ENCODE measurements at regions not wholly inside any gene's neighbourhood (a gene's known extent, or its start where the extent isn't known, plus 50 kb on each side); places are given as distances from the start of the nearest gene placed in this dataset.

DNA sequence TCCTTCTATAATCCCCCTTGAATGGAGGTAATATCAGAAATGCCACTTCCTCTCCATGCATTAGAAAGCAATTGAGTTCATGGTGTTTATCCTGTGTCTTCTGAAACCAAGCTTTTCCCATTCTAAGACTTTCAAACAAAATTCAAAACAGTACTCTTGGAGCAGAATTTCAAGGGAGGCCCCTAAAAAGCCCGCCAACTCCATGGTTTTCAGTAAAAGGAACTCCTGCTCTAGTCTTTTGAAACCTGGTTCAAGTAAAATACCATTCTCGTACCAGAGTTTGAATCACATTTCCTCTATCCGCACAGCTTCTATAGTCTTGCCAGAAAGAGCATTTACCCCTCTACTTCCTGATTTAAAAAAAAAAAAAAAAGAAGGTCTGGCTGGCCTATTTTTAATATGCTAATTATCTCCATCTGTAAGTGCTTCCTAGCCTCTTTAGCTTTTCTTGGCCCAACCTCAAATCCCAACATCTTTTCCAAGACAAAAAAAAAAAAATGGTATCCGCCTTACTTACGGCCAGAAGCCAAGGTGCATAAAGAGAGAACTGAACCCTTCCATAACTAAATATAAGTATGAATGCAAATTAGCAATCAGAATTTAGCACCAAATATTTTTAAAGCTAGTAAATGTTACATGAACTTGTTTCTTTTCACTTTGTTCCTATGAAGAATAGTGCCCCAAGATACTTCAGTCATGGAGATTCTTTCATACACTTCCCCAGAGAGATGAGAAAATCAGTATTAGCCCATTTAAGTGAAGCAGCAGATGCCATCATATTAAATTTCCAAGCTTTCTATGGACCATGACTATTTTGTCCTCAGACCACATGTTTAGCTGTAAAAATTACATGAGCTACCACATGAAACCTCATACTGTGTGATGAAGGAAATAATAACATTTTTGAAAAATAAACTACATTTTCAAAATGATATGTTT is 199.9 kb upstream of the FAM3C start:
- FAIRE-seq = no peak
- no peak for DNase-seq (ENCODE audit: insufficient read length, low spot score)

DNA sequence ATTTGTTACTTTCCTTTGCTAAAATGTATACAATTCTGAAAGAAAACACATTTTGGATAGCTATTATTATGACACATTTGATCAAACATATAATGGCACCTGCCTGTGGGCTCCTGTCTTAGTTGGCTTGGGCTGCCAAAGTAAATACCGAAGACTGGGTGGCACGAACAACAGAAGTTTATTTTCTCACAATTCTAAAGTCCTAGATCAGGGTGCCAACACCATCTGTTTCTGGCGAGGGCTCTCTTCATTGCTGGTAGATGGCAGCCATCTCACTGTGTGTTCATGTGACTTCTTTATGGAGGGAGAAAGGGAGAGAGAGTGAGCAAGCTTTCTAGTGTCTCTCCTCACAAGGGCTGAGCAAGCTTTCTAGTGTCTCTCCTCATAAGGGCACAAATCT is 195.8 kb upstream of the FAM3C start:
- TF ChIP-seq TAF1 (IDR thresholded peaks at IDR 0.05; ENCODE audit: low read depth, low read length) (no peak), SPI1 (IDR thresholded peaks at IDR 0.05; ENCODE audit: low read depth, low read length) (no peak), POLR2A (IDR thresholded peaks at IDR 0.05; ENCODE audit: low read depth, low read length) (no peak), POLR2AphosphoS5 (IDR thresholded peaks at IDR 0.05; ENCODE audit: low read depth, low read length) (no peak)
- FAIRE-seq (no peak), DNase-seq (ENCODE audit: insufficient read length, low spot score) (no peak)

More for the DNA sequence above, 199.9 kb upstream of the FAM3C start:
- TF ChIP-seq POLR2AphosphoS5 (IDR thresholded peaks at IDR 0.05; ENCODE audit: low read depth, low read length) (no peak), PAX5 (IDR thresholded peaks at IDR 0.05; ENCODE audit: insufficient read depth, low read length, severe bottlenecking) (no peak), TAF1 (IDR thresholded peaks at IDR 0.05; ENCODE audit: low read depth, low read length) (no peak), SPI1 (IDR thresholded peaks at IDR 0.05; ENCODE audit: low read depth, low read length) (no peak), POLR2A (IDR thresholded peaks at IDR 0.05; ENCODE audit: low read depth, low read length) (no peak), POU2F2 (IDR thresholded peaks at IDR 0.05; ENCODE audit: low read depth, low read length) (no peak)

DNA sequence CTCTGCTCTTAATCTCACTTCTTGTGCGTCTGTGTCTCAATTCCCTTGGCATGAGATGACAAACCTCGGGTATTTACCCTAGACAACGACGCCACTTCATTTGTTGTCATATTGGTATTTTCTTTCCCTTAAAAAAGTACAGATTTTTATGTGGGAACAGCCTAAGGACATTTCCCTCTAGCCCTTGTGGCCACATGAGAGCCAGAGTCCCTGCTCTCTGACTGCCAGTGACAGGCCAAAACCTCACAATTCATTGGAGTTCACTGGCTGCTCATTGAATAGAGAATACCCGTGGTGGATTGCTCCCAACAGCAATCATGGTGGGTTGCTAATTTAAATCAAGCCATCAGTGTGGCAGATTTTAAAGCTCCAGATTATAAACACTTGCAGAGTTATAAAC is 191.3 kb upstream of the FAM3C start:
- no peak for FAIRE-seq
- DNase-seq (ENCODE audit: insufficient read length, low spot score) = no peak
- TF ChIP-seq POLR2AphosphoS5 (IDR thresholded peaks at IDR 0.05; ENCODE audit: low read depth, low read length) (no peak), SPI1 (IDR thresholded peaks at IDR 0.05; ENCODE audit: low read depth, low read length) (no peak), POLR2A (IDR thresholded peaks at IDR 0.05; ENCODE audit: low read depth, low read length) (no peak), TAF1 (IDR thresholded peaks at IDR 0.05; ENCODE audit: low read depth, low read length) (no peak), POU2F2 (IDR thresholded peaks at IDR 0.05; ENCODE audit: low read depth, low read length) (no peak), PAX5 (IDR thresholded peaks at IDR 0.05; ENCODE audit: insufficient read depth, low read length, severe bottlenecking) (no peak)

DNA sequence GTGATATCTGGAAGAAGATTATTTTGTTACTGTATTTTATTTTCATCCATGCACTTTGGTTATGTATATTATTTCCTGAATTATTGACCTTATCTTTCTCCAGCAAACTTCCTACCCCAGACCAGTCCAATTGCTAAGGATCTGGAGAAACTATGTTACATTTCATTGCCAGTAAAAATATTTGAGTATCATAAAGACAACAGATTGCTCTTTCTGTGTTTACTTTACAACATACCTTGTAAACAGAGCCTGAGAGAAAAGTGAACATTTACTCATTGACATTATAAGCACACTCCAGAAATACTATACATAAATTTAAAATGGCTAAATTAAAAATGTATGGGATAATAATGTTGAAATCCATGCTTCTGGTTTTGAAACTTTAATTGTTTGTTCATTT is 186.2 kb upstream of the FAM3C start:
- TF ChIP-seq PAX5 (IDR thresholded peaks at IDR 0.05; ENCODE audit: insufficient read depth, low read length, severe bottlenecking) = no peak
- no peak for TF ChIP-seq POU2F2 (IDR thresholded peaks at IDR 0.05; ENCODE audit: low read depth, low read length)
- no peak for TF ChIP-seq SPI1 (IDR thresholded peaks at IDR 0.05; ENCODE audit: low read depth, low read length)
- TF ChIP-seq POLR2A (IDR thresholded peaks at IDR 0.05; ENCODE audit: low read depth, low read length) = no peak
- TF ChIP-seq POLR2AphosphoS5 (IDR thresholded peaks at IDR 0.05; ENCODE audit: low read depth, low read length) = no peak
- no peak for TF ChIP-seq TAF1 (IDR thresholded peaks at IDR 0.05; ENCODE audit: low read depth, low read length)
- FAIRE-seq (no peak), DNase-seq (ENCODE audit: insufficient read length, low spot score) (no peak)

DNA sequence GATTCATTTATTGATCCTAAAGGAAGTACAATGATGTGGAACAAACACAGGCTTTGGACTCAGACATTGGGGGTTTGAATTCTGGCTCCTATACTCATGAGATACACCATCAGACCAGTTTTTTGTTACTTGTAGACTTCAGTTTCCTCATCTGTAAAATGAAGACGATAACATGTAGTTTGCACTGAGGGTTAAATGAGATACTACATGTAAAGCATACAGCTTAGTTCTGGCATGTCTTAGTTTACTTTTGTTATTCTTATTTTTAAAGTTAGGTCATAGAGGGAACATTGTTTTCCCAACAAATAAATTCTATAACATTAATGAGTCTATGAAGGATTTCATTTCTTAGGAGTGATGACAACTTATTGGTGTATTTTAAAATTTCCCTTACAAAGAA is 183.5 kb upstream of the FAM3C start:
- DNase-seq (ENCODE audit: insufficient read length, low spot score) (no peak), FAIRE-seq (no peak)
- TF ChIP-seq POLR2AphosphoS5 (IDR thresholded peaks at IDR 0.05; ENCODE audit: low read depth, low read length) (no peak), POU2F2 (IDR thresholded peaks at IDR 0.05; ENCODE audit: low read depth, low read length) (no peak), SPI1 (IDR thresholded peaks at IDR 0.05; ENCODE audit: low read depth, low read length) (no peak), TAF1 (IDR thresholded peaks at IDR 0.05; ENCODE audit: low read depth, low read length) (no peak), PAX5 (IDR thresholded peaks at IDR 0.05; ENCODE audit: insufficient read depth, low read length, severe bottlenecking) (no peak), POLR2A (IDR thresholded peaks at IDR 0.05; ENCODE audit: low read depth, low read length) (no peak)

DNA sequence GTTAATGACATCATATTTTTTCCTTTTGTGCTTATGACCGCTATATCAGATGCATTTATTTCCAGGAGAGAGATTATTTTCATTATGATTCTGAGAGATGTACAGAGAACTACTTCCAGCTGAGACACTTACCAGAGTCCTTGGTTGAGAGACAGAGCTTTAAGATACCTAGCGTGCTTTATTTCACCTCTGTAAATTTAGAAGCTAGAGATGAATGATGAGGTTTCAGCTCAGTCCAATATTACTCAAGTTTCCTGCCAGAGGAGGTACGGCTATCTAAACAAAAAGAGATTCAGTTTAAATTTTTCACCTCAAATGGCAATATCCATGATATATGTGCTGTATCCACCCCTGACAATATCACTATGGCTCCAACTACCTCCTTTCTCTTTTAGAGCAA is 182.6 kb upstream of the FAM3C start:
- FAIRE-seq = no peak
- TF ChIP-seq SPI1 (IDR thresholded peaks at IDR 0.05; ENCODE audit: low read depth, low read length) (no peak), TAF1 (IDR thresholded peaks at IDR 0.05; ENCODE audit: low read depth, low read length) (no peak), POLR2AphosphoS5 (IDR thresholded peaks at IDR 0.05; ENCODE audit: low read depth, low read length) (no peak), PAX5 (IDR thresholded peaks at IDR 0.05; ENCODE audit: insufficient read depth, low read length, severe bottlenecking) (no peak)
- DNase-seq (ENCODE audit: insufficient read length, low spot score) = no peak

DNA sequence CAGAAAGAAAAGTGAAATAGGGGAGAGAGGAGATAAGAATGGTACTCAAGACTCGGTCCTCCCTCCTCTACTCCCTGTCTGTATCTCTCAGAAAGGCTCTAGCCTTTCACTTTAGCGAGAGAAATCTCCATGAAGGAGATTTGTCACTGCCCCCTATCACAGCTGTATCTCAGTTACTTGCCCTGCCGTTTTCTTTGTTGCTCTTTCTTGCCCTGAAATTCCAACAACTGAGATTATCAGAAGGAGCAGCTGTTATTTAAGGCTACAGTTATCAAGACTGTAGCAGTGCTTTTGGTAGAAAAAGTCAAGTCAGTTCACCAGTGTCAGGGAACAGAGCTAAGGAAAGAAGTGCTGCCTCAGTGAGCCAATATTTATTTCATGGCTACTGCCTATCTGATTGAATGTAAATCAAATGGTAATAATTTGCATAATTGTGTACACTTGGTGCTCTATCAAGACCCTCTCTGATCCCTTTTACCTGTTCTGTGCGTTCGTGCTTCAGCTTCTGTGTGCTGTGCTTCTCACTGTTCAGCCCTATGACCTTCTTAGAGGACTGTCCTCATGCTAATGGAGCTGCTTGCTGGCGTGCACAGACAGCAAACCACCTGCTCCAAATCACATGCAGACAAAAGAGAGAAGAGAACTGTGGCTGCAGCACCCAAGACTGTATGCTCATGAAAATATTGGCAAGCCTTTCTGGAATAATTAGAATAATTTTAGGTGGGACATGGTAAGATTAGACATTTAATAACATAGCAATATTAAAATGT is 180.2 kb upstream of the FAM3C start:
- FAIRE-seq (no peak), DNase-seq (ENCODE audit: insufficient read length, low spot score) (no peak)
- TF ChIP-seq POLR2A (IDR thresholded peaks at IDR 0.05; ENCODE audit: low read depth, low read length) = no peak
- no peak for TF ChIP-seq PAX5 (IDR thresholded peaks at IDR 0.05; ENCODE audit: insufficient read depth, low read length, severe bottlenecking)
- TF ChIP-seq POU2F2 (IDR thresholded peaks at IDR 0.05; ENCODE audit: low read depth, low read length) = no peak
- no peak for TF ChIP-seq POLR2AphosphoS5 (IDR thresholded peaks at IDR 0.05; ENCODE audit: low read depth, low read length)
- TF ChIP-seq TAF1 (IDR thresholded peaks at IDR 0.05; ENCODE audit: low read depth, low read length) = no peak
- TF ChIP-seq SPI1 (IDR thresholded peaks at IDR 0.05; ENCODE audit: low read depth, low read length) = no peak

DNA sequence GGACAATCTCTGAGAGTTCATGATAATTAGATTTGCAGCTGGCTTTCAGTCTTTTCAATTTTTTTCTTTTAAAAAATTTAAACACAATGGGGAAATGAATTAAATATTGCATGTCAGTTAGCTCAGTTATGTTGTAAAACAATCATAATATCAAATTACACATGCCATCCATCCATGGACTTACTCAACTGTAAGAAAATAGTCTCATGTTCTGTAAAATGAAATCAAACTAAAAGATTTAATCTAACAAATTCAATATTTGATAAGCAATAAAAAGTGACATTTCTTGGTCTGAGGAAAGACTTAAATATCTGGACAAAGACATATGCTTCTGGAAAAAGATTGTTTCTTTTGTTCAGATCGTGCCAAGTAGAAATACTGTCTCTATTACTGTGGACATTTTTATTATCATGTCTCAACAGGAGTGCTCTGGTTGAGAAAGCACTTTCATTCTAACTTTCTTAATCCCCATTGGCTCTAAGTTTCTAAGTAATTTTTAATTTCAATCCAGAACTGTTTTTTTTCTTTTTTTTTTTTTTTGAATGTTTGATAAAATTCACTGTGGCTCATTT is 179.2 kb upstream of the FAM3C start:
- TF ChIP-seq PAX5 (IDR thresholded peaks at IDR 0.05; ENCODE audit: insufficient read depth, low read length, severe bottlenecking) (no peak), SPI1 (IDR thresholded peaks at IDR 0.05; ENCODE audit: low read depth, low read length) (no peak), TAF1 (IDR thresholded peaks at IDR 0.05; ENCODE audit: low read depth, low read length) (no peak), POLR2AphosphoS5 (IDR thresholded peaks at IDR 0.05; ENCODE audit: low read depth, low read length) (no peak), POU2F2 (IDR thresholded peaks at IDR 0.05; ENCODE audit: low read depth, low read length) (no peak), POLR2A (IDR thresholded peaks at IDR 0.05; ENCODE audit: low read depth, low read length) (no peak)
- no peak for DNase-seq (ENCODE audit: insufficient read length, low spot score)
- FAIRE-seq = no peak

DNA sequence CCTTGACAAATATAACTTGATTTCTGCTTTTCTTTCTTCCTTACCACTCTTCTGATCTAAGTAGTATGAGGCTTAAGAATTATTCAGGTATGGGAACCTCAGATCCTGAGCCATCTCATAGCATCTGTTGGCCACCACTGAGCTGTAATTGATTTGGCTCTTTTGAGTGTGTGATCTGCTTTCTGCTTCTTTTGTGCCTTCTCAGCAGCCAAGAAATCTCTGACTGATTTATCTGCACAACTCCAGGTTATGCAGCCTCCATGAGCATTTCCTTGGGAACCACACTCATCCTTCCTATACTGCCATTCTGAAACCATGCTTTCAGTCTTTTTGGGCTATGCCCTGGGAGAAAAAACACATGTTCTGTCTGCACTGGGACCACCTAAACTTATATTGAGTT is 178.0 kb upstream of the FAM3C start:
- FAIRE-seq (no peak), DNase-seq (ENCODE audit: insufficient read length, low spot score) (no peak)
- TF ChIP-seq POLR2A (IDR thresholded peaks at IDR 0.05; ENCODE audit: low read depth, low read length) = no peak
- TF ChIP-seq TAF1 (IDR thresholded peaks at IDR 0.05; ENCODE audit: low read depth, low read length) = no peak
- TF ChIP-seq POU2F2 (IDR thresholded peaks at IDR 0.05; ENCODE audit: low read depth, low read length) = no peak
- no peak for TF ChIP-seq POLR2AphosphoS5 (IDR thresholded peaks at IDR 0.05; ENCODE audit: low read depth, low read length)
- TF ChIP-seq PAX5 (IDR thresholded peaks at IDR 0.05; ENCODE audit: insufficient read depth, low read length, severe bottlenecking) = no peak
- TF ChIP-seq SPI1 (IDR thresholded peaks at IDR 0.05; ENCODE audit: low read depth, low read length) = no peak

Data from GM12891 (cell line).